Sigmoid colon (tissue), 6 donors: ENCODE measurements at regions not wholly inside any gene's neighbourhood (a gene's known extent, or its start where the extent isn't known, plus 50 kb on each side); places are given as distances from the start of the nearest gene placed in this dataset.

Experiments used
- DNase-seq: peaks from one replicate; pipeline ENCODE4 v3.0.0-alpha.2; 2019
- H3K27ac ChIP-seq, 4 donors: fragments of 200-600 bp; sonication (generic); one replicate each; pipeline ENCODE4 v1.5.1; 2016 to 2019; ENCODE audit warnings: mild to moderate bottlenecking in 1 of 4
- H3K27me3 ChIP-seq, 3 donors: fragments of 200-600 bp; sonication (generic); one replicate each; pipeline ENCODE4 v1.5.1; 2019; ENCODE audit warnings: mild to moderate bottlenecking in 1 of 3
- H3K36me3 ChIP-seq, 4 donors: fragments of 200-600 bp; sonication (generic); one replicate each; pipeline ENCODE4 v1.5.1; 2016 to 2019
- H3K4me1 ChIP-seq, 4 donors: fragments of 200-600 bp; sonication (generic); one replicate each; pipeline ENCODE4 v1.5.1; 2017 to 2019
- H3K4me3 ChIP-seq, 4 donors: fragments of 200-600 bp; sonication (generic); one replicate each; pipeline ENCODE4 v1.5.1; 2017 to 2019; ENCODE audit warnings: mild to moderate bottlenecking in 2 of 4, moderate library complexity in 1 of 4
- H3K9me3 ChIP-seq, 4 donors: fragments of 200-600 bp in 3 of 4; sonication (generic) in 3 of 4; one replicate each; pipeline versions ENCODE4 v1.5.1 to v1.6.1; 2013 to 2019
- EP300 ChIP-seq, 4 donors: sonication (generic); formaldehyde crosslinking; IDR thresholded peaks; one replicate each; pipeline ENCODE4 v1.6.1; 2017; ENCODE audit warnings: antibody characterized with exemption in 4 of 4
- POLR2A ChIP-seq, 2 donors: fragments of 450-650 bp; IDR thresholded peaks; one replicate each; pipeline ENCODE4 v1.6.1; 2016; ENCODE audit warnings: antibody characterized with exemption in 2 of 2, mild to moderate bottlenecking in 2 of 2, moderate library complexity in 2 of 2
- POLR2AphosphoS5 ChIP-seq, 4 donors: sonication (generic); formaldehyde crosslinking; IDR thresholded peaks; one replicate each; pipeline ENCODE4 v1.6.1; 2017; ENCODE audit warnings: antibody characterized with exemption in 4 of 4
- WGBS, 2 donors: extraction: QIAGEN DNeasy Blood & Tissue Kit; methylation state at CpG; one replicate each; pipeline ENCODE4 v1.1.7; 2013; 5-methylcytosine and 5-hydroxymethylcytosine counted together
- intact Hi-C: fragments of 100-400 bp; cut with DNase I; formaldehyde crosslinking; loops from one replicate; pipeline ENCODE4 v1.15.1; 2023
- TF ChIP-seq, protein P1 (sequence below), 4 experiments: fragments of 450-650 bp in 3 of 4; fragments of 200-600 bp in 1 of 4; IDR thresholded peaks; one replicate each; pipeline ENCODE4 v1.5.1; 2016 to 2019; ENCODE audit warnings: antibody characterized with exemption in 4 of 4, mild to moderate bottlenecking in 3 of 4, moderate library complexity in 2 of 4
- donor health status: healthy with polysubstance abuse.
- donor health status: healthy.

DNA sequence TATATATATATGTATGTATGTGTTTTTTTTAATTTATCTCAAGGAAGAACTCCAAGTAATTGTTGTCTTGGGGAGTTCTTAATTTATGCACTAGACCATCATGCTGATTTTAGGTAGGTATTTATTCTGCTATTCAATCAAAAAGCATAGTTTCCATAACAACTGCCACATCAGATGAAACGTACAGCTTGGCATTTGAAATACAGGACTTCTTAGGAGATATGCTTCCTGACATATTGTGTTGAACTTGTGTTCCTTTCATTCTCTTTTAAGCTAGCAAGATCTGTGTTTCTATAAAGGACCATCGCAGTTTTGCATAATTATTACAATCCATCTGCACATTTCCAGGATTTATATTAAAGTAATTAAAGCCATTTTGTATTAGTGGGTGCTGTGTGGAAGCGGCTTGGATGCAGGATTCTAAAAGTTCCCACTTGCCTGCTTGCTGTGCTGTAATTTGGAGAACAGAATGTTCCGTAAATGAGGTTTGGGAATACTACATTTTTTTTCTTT is 343.5 kb upstream of the FANCL start:
- no peak for DNase-seq
- Histone ChIP-seq H3K27me3 (no peaks in the 10 kb centered on the region), H3K27ac (no peak overlapping the region), H3K36me3 (no peaks in the 10 kb centered on the region), H3K4me3 (no peak overlapping the region), H3K9me3 (no peaks in the 10 kb centered on the region), H3K4me1 (no peaks in the 10 kb centered on the region)
- 83 to 87% methylated on average over 4 of the region's 4 CpGs for WGBS, 2 donors
- no peak for TF ChIP-seq EP300 (IDR thresholded peaks at IDR 0.05)
- intact Hi-C loops = no loop called here

DNA sequence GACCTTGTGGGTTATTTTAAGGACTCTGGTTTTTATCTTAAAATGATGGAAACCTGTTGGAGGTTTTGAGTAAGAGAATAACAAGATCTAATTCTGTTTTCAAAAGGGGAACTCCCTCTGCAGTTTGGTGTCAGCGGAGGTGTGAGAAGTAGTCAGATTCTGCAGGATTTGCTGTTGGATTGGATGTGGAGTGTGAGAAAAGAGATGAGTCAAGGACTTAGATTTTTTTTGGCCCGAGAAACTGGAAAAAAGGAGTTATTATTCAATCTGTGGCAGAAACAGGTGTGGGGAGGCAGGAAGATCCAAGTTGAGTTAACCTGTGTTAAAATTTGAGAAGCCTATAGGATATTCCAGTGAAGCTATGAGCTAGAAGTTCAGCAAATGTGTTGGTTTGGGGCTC is 337.2 kb upstream of the FANCL start:
- H3K36me3 ChIP-seq = no peaks in the 10 kb centered on the region
- H3K4me1 ChIP-seq = no peaks in the 10 kb centered on the region
- no peaks in the 10 kb centered on the region for H3K27me3 ChIP-seq
- H3K9me3 ChIP-seq = no peaks in the 10 kb centered on the region
- intact Hi-C loops = no loop called here
- H3K4me3 ChIP-seq = no peak overlapping the region
- TF ChIP-seq, protein P1, sequence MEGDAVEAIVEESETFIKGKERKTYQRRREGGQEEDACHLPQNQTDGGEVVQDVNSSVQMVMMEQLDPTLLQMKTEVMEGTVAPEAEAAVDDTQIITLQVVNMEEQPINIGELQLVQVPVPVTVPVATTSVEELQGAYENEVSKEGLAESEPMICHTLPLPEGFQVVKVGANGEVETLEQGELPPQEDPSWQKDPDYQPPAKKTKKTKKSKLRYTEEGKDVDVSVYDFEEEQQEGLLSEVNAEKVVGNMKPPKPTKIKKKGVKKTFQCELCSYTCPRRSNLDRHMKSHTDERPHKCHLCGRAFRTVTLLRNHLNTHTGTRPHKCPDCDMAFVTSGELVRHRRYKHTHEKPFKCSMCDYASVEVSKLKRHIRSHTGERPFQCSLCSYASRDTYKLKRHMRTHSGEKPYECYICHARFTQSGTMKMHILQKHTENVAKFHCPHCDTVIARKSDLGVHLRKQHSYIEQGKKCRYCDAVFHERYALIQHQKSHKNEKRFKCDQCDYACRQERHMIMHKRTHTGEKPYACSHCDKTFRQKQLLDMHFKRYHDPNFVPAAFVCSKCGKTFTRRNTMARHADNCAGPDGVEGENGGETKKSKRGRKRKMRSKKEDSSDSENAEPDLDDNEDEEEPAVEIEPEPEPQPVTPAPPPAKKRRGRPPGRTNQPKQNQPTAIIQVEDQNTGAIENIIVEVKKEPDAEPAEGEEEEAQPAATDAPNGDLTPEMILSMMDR (IDR thresholded peaks at IDR 0.05) = no peak
- TF ChIP-seq POLR2AphosphoS5 (IDR thresholded peaks at IDR 0.05) (no peak), EP300 (IDR thresholded peaks at IDR 0.05) (no peak), POLR2A (IDR thresholded peaks at IDR 0.05) (no peak)
- WGBS, 2 donors = 94 to 95% methylated on average over 2 of the region's 2 CpGs
- no peak for DNase-seq
- no peak overlapping the region for H3K27ac ChIP-seq

DNA sequence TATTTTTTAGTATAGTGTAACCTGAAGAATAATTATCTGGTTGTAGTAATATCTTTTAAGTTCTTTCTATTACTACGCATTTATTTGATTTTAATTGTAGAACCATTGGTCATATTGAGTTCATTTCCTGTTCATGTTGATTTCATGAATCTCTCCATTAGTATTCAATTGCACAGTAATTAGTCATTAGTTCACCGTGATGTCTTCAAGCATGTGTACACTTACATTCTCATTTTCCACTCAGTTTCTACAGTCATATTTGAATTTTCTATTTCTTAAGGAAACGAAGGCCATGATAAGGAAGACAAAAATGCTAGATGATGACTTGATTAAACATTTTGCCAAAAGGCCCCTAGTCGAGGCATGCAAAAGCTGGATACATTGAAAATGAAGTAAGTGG is 333.7 kb upstream of the FANCL start:
- no peak overlapping the region for H3K27ac ChIP-seq
- peaks cover 0 to 4% (median 0%) of the 10 kb centered on the region in 4 donors for H3K4me1 ChIP-seq
- H3K27me3 ChIP-seq = no peaks in the 10 kb centered on the region
- no peak for DNase-seq
- no peaks in the 10 kb centered on the region for H3K9me3 ChIP-seq
- no peaks in the 10 kb centered on the region for H3K36me3 ChIP-seq
- intact Hi-C loops = no loop called here
- TF ChIP-seq POLR2A (IDR thresholded peaks at IDR 0.05) = no peak
- TF ChIP-seq POLR2AphosphoS5 (IDR thresholded peaks at IDR 0.05) = no peak
- no peak for TF ChIP-seq EP300 (IDR thresholded peaks at IDR 0.05)
- TF ChIP-seq, protein P1 (IDR thresholded peaks at IDR 0.05) = no peak
- no peak overlapping the region for H3K4me3 ChIP-seq
- 86 to 90% methylated on average over 4 of the region's 4 CpGs for WGBS, 2 donors

DNA sequence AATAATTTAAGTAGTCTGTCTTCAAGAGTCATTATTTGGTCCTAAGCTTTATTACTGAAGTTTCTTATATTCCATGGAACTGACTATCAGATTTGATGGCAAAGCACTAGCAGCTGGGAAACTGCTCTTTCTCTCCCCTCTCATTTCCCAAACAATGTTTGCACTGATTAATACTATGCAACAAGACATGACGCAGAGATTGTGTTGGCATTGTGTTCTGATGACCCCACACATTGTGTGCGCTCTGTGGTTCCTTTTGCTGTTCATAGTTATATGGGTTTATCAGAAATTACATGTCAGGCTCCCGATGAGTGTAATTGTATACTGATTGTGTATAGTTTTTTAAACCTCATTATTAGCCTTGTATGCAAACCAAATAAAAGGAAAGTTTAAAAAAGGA is 331.6 kb upstream of the FANCL start:
- 87 to 88% methylated on average over 3 of the region's 3 CpGs for WGBS, 2 donors
- DNase-seq = no peak

DNA sequence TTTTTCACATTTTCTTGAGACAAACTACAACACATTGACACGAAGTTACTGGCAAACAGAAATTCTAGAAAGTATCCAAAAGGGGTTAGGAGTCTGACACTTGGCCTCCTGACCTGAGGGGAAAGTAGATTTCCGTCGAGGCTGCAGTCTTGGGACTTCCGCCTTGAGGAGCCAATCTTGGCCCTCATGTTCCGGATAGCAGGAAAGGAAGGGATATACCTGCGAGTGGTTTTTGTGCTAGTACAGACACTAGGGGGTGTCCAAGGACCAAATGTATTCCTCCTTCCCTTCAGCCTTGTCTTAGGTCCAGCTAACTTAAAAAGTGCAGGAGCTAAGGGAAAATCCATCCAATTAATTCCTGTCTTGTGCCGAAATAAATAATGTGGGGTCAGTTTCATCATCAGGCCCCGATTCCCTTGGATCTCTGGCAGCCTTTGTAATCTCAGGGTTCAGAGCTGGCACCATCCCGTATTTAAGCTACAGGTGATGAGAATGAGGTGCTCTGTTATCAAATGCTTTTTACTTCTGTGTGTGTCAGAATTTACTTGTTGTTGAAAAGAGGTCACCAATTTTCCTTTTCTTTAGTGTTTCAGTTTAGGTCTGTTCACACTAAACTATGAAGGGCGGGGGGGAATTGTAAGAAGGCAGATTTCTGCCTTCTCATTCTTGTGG is 330.2 kb upstream of the FANCL start:
- no peak overlapping the region for H3K4me3 ChIP-seq

More for the DNA sequence above, 331.6 kb upstream of the FANCL start:
- intact Hi-C loops = no loop called here
- no peaks in the 10 kb centered on the region for H3K36me3 ChIP-seq
- peaks cover 0 to 4% (median 0%) of the 10 kb centered on the region in 4 donors for H3K4me1 ChIP-seq
- H3K27ac ChIP-seq = no peak overlapping the region
- no peaks in the 10 kb centered on the region for H3K9me3 ChIP-seq
- TF ChIP-seq POLR2A (IDR thresholded peaks at IDR 0.05) (no peak), POLR2AphosphoS5 (IDR thresholded peaks at IDR 0.05) (no peak), EP300 (IDR thresholded peaks at IDR 0.05) (no peak)
- TF ChIP-seq, protein P1 (IDR thresholded peaks at IDR 0.05) = no peak
- no peak overlapping the region for H3K4me3 ChIP-seq
- no peaks in the 10 kb centered on the region for H3K27me3 ChIP-seq

More for the DNA sequence above, 330.2 kb upstream of the FANCL start:
- H3K27ac ChIP-seq = no peak overlapping the region
- no peak for DNase-seq
- intact Hi-C loops = no loop called here
- 25 to 27% methylated on average over 10 of the region's 10 CpGs for WGBS, 2 donors
- TF ChIP-seq EP300 (IDR thresholded peaks at IDR 0.05) = no peak
- TF ChIP-seq POLR2A (IDR thresholded peaks at IDR 0.05) = no peak
- TF ChIP-seq, protein P1 (IDR thresholded peaks at IDR 0.05) = peak in 3 of 4 experiments; percentile 33 to 60 (median 48)
- no peak for TF ChIP-seq POLR2AphosphoS5 (IDR thresholded peaks at IDR 0.05)
- no peaks in the 10 kb centered on the region for H3K36me3 ChIP-seq
- H3K9me3 ChIP-seq = no peaks in the 10 kb centered on the region
- H3K27me3 ChIP-seq = no peaks in the 10 kb centered on the region
- H3K4me1 ChIP-seq = peaks cover 0 to 4% (median 0%) of the 10 kb centered on the region in 4 donors
